HepG2 (cell line): ENCODE measurements at regions not wholly inside any gene's neighbourhood (a gene's known extent, or its start where the extent isn't known, plus 50 kb on each side); places are given as distances from the start of the nearest gene placed in this dataset.

Source experiments
- EED ChIP-seq: sonication (generic); formaldehyde crosslinking; IDR thresholded peaks from 2 replicates; pipeline ENCODE4 v1.5.0; 2020; ENCODE audit warnings: mild to moderate bottlenecking, missing genetic modification reagents
- KAT2B ChIP-seq: fragments of 150-350 bp; IDR thresholded peaks from 2 replicates; pipeline ENCODE4 v1.6.1; 2014; ENCODE audit warnings: low read depth, low read length, borderline replicate concordance
- KMT2B ChIP-seq: IDR thresholded peaks from 2 replicates; pipeline ENCODE4 v1.6.1; 2016; ENCODE audit warnings: missing genetic modification reagents, missing compliant biosample characterization
- SMC3 ChIP-seq: IDR thresholded peaks from 2 replicates; pipeline ENCODE4 v1.6.1; 2011; ENCODE audit warnings: low read length, improper control_type of control experiment
- TARDBP ChIP-seq: sonication (generic); formaldehyde crosslinking; IDR thresholded peaks from 2 replicates; pipeline ENCODE4 v1.8.0; 2022; ENCODE audit warnings: mild to moderate bottlenecking, missing genetic modification reagents
- ZFP36L2 ChIP-seq: sonication (generic); formaldehyde crosslinking; IDR thresholded peaks from 2 replicates; pipeline ENCODE4 v1.4.0; 2020; ENCODE audit warnings: missing genetic modification reagents
- ZKSCAN1 ChIP-seq: fragments of 150-350 bp; IDR thresholded peaks from 2 replicates; pipeline ENCODE4 v1.6.1; 2014; ENCODE audit warnings: low read length
- ZNF367 ChIP-seq: sonication (generic); formaldehyde crosslinking; IDR thresholded peaks from 2 replicates; pipeline ENCODE4 v1.4.0; 2020; ENCODE audit warnings: missing genetic modification reagents, borderline replicate concordance
- ZNF383 ChIP-seq: sonication (generic); formaldehyde crosslinking; IDR thresholded peaks from 2 replicates; pipeline ENCODE4 v1.4.0; 2020; ENCODE audit warnings: missing genetic modification reagents, mild to moderate bottlenecking, borderline replicate concordance
- ZNF552 ChIP-seq: sonication (generic); formaldehyde crosslinking; IDR thresholded peaks from 2 replicates; pipeline ENCODE4 v1.9.0; 2022; ENCODE audit warnings: missing genetic modification reagents, mild to moderate bottlenecking, borderline replicate concordance
- ZNF563 ChIP-seq: sonication (generic); formaldehyde crosslinking; IDR thresholded peaks from 2 replicates; pipeline ENCODE4 v1.8.0; 2022; ENCODE audit warnings: mild to moderate bottlenecking, moderate library complexity, missing genetic modification reagents
- ZNF567 ChIP-seq: sonication (generic); formaldehyde crosslinking; IDR thresholded peaks from 2 replicates; pipeline ENCODE4 v1.8.1; 2023; ENCODE audit warnings: mild to moderate bottlenecking, missing genetic modification reagents, borderline replicate concordance
- TF ChIP-seq, protein P1 (sequence below): sonication (generic); formaldehyde crosslinking; IDR thresholded peaks from 2 replicates; pipeline ENCODE4 v1.9.0; 2022; ENCODE audit warnings: low read depth, missing genetic modification reagents
- TF ChIP-seq, protein P2 (sequence below): IDR thresholded peaks from 2 replicates; pipeline ENCODE4 v1.6.1; 2016; ENCODE audit warnings: low read depth
- TF ChIP-seq, protein P3 (sequence below): sonication (generic); formaldehyde crosslinking; IDR thresholded peaks from 2 replicates; pipeline ENCODE4 v1.8.0; 2022; ENCODE audit warnings: mild to moderate bottlenecking, missing genetic modification reagents, borderline replicate concordance
- TF ChIP-seq, protein P4 (sequence below): sonication (generic); formaldehyde crosslinking; IDR thresholded peaks from 2 replicates; pipeline ENCODE4; 2020; ENCODE audit warnings: missing genetic modification reagents, mild to moderate bottlenecking, borderline replicate concordance
- TF ChIP-seq, protein P5 (sequence below): sonication (generic); formaldehyde crosslinking; IDR thresholded peaks from 2 replicates; pipeline ENCODE4 v1.4.0; 2020; ENCODE audit warnings: low read depth, mild to moderate bottlenecking, missing genetic modification reagents

DNA sequence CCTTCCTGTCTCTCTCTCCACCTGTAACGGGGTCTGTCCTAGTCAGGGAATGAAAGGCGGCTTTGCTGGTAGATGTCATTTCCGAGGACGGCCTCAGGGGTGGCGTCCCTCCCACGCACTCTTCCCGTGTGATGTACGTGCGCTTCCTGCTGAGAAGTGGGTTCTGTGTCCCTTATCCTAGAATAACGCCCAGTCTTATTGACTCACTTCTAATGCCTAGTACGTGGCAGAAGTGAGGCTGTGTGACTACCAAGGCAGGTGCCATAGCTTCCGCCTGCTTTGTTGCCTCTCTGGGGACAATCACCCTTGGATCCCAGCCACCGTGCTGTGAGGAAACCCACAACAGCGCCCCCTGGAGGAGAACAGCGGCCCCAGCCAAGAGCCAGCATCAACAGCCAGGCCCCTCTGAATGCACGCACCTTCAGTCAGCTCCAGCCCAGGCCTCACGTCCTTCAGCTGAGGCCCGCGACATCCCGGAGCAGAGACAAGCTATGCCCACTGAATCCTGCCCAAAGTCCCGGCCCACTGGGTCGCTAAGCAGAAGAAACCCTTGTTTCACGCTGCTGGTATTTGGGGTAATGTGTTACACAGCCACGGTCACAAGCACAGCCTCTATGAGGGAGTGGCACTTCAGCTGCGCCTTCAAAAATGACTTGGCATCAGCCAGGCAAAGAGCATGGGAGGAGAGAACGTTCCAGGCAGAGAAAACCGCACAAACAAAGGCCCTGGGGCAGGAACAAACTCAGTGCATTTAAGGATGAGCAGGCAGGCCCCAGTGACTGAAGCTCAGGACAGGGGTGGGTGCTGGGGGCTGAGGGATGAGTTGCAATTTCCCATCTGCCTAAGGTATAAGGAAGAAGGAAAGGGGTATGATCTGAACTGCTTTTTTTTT, 224.2 kb downstream of the NFATC2 start (continued):
- TF ChIP-seq, protein P1, sequence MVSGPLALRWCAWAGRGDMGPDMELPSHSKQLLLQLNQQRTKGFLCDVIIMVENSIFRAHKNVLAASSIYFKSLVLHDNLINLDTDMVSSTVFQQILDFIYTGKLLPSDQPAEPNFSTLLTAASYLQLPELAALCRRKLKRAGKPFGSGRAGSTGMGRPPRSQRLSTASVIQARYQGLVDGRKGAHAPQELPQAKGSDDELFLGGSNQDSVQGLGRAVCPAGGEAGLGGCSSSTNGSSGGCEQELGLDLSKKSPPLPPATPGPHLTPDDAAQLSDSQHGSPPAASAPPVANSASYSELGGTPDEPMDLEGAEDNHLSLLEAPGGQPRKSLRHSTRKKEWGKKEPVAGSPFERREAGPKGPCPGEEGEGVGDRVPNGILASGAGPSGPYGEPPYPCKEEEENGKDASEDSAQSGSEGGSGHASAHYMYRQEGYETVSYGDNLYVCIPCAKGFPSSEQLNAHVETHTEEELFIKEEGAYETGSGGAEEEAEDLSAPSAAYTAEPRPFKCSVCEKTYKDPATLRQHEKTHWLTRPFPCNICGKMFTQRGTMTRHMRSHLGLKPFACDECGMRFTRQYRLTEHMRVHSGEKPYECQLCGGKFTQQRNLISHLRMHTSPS (CRISPR knock-in tag), result no peak
- peak; percentile 33; the same call in 1 of the 2 replicates for TF ChIP-seq SMC3
- TF ChIP-seq, protein P2, sequence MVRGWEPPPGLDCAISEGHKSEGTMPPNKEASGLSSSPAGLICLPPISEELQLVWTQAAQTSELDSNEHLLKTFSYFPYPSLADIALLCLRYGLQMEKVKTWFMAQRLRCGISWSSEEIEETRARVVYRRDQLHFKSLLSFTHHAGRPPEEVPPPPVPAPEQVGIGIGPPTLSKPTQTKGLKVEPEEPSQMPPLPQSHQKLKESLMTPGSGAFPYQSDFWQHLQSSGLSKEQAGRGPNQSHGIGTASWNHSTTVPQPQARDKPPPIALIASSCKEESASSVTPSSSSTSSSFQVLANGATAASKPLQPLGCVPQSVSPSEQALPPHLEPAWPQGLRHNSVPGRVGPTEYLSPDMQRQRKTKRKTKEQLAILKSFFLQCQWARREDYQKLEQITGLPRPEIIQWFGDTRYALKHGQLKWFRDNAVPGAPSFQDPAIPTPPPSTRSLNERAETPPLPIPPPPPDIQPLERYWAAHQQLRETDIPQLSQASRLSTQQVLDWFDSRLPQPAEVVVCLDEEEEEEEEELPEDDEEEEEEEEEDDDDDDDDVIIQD (CRISPR knock-in tag), result no peak
- no peak for TF ChIP-seq ZNF367 (CRISPR knock-in tag)
- TF ChIP-seq, protein P3, sequence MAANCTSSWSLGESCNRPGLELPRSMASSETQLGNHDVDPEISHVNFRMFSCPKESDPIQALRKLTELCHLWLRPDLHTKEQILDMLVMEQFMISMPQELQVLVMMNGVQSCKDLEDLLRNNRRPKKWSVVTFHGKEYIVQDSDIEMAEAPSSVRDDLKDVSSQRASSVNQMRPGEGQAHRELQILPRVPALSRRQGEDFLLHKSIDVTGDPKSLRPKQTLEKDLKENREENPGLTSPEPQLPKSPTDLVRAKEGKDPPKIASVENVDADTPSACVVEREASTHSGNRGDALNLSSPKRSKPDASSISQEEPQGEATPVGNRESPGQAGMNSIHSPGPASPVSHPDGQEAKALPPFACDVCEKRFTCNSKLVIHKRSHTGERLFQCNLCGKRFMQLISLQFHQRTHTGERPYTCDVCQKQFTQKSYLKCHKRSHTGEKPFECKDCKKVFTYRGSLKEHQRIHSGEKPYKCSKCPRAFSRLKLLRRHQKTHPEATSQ, result 0 out of 2 replicates have a peak, but pooled peaks have one; percentile 44
- TF ChIP-seq ZKSCAN1, result no peak
- TF ChIP-seq, protein P4, sequence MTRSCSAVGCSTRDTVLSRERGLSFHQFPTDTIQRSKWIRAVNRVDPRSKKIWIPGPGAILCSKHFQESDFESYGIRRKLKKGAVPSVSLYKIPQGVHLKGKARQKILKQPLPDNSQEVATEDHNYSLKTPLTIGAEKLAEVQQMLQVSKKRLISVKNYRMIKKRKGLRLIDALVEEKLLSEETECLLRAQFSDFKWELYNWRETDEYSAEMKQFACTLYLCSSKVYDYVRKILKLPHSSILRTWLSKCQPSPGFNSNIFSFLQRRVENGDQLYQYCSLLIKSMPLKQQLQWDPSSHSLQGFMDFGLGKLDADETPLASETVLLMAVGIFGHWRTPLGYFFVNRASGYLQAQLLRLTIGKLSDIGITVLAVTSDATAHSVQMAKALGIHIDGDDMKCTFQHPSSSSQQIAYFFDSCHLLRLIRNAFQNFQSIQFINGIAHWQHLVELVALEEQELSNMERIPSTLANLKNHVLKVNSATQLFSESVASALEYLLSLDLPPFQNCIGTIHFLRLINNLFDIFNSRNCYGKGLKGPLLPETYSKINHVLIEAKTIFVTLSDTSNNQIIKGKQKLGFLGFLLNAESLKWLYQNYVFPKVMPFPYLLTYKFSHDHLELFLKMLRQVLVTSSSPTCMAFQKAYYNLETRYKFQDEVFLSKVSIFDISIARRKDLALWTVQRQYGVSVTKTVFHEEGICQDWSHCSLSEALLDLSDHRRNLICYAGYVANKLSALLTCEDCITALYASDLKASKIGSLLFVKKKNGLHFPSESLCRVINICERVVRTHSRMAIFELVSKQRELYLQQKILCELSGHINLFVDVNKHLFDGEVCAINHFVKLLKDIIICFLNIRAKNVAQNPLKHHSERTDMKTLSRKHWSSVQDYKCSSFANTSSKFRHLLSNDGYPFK (CRISPR knock-in tag), result peak; percentile 37; the same call in 1 of the 2 replicates
- TF ChIP-seq ZFP36L2 (CRISPR knock-in tag), result no peak
- TF ChIP-seq ZNF383 (CRISPR knock-in tag), result no peak
- TF ChIP-seq, protein P5, sequence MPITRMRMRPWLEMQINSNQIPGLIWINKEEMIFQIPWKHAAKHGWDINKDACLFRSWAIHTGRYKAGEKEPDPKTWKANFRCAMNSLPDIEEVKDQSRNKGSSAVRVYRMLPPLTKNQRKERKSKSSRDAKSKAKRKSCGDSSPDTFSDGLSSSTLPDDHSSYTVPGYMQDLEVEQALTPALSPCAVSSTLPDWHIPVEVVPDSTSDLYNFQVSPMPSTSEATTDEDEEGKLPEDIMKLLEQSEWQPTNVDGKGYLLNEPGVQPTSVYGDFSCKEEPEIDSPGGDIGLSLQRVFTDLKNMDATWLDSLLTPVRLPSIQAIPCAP, result 0 out of 2 replicates have a peak, but pooled peaks have one; percentile 21
- TF ChIP-seq ZNF552 (CRISPR knock-in tag), result no peak
- TF ChIP-seq KMT2B (CRISPR knock-in tag), result no peak
- TF ChIP-seq EED, result no peak
- TF ChIP-seq ZNF567 (CRISPR knock-in tag), result no peak
- no peak for TF ChIP-seq KAT2B
- 0 out of 2 replicates have a peak, but pooled peaks have one; percentile 23 for TF ChIP-seq TARDBP (CRISPR knock-in tag)
- no peak for TF ChIP-seq ZNF563 (CRISPR knock-in tag)
